Sigmoid colon (tissue), 6 donors: ENCODE measurements at regions not wholly inside any gene's neighbourhood (a gene's known extent, or its start where the extent isn't known, plus 50 kb on each side); places are given as distances from the start of the nearest gene placed in this dataset.

Source experiments
- DNase-seq: peaks from one replicate; pipeline ENCODE4 v3.0.0-alpha.2; 2019
- H3K27ac ChIP-seq, 4 donors: fragments of 200-600 bp; sonication (generic); one replicate each; pipeline ENCODE4 v1.5.1; 2016 to 2019; ENCODE audit warnings: mild to moderate bottlenecking in 1 of 4
- H3K27me3 ChIP-seq, 3 donors: fragments of 200-600 bp; sonication (generic); one replicate each; pipeline ENCODE4 v1.5.1; 2019; ENCODE audit warnings: mild to moderate bottlenecking in 1 of 3
- H3K36me3 ChIP-seq, 4 donors: fragments of 200-600 bp; sonication (generic); one replicate each; pipeline ENCODE4 v1.5.1; 2016 to 2019
- H3K4me1 ChIP-seq, 4 donors: fragments of 200-600 bp; sonication (generic); one replicate each; pipeline ENCODE4 v1.5.1; 2017 to 2019
- H3K4me3 ChIP-seq, 4 donors: fragments of 200-600 bp; sonication (generic); one replicate each; pipeline ENCODE4 v1.5.1; 2017 to 2019; ENCODE audit warnings: mild to moderate bottlenecking in 2 of 4, moderate library complexity in 1 of 4
- H3K9me3 ChIP-seq, 4 donors: fragments of 200-600 bp in 3 of 4; sonication (generic) in 3 of 4; one replicate each; pipeline versions ENCODE4 v1.5.1 to v1.6.1; 2013 to 2019
- CTCF ChIP-seq, 4 experiments: fragments of 450-650 bp in 3 of 4; fragments of 200-600 bp in 1 of 4; IDR thresholded peaks; one replicate each; pipeline ENCODE4 v1.5.1; 2016 to 2019; ENCODE audit warnings: antibody characterized with exemption in 4 of 4, mild to moderate bottlenecking in 3 of 4, moderate library complexity in 2 of 4
- EP300 ChIP-seq, 4 donors: sonication (generic); formaldehyde crosslinking; IDR thresholded peaks; one replicate each; pipeline ENCODE4 v1.6.1; 2017; ENCODE audit warnings: antibody characterized with exemption in 4 of 4
- POLR2A ChIP-seq, 2 donors: fragments of 450-650 bp; IDR thresholded peaks; one replicate each; pipeline ENCODE4 v1.6.1; 2016; ENCODE audit warnings: antibody characterized with exemption in 2 of 2, mild to moderate bottlenecking in 2 of 2, moderate library complexity in 2 of 2
- POLR2AphosphoS5 ChIP-seq, 4 donors: sonication (generic); formaldehyde crosslinking; IDR thresholded peaks; one replicate each; pipeline ENCODE4 v1.6.1; 2017; ENCODE audit warnings: antibody characterized with exemption in 4 of 4
- WGBS, 2 donors: extraction: QIAGEN DNeasy Blood & Tissue Kit; methylation state at CpG; one replicate each; pipeline ENCODE4 v1.1.7; 2013; 5-methylcytosine and 5-hydroxymethylcytosine counted together
- intact Hi-C: fragments of 100-400 bp; cut with DNase I; formaldehyde crosslinking; loops from one replicate; pipeline ENCODE4 v1.15.1; 2023
- donor health status: healthy with polysubstance abuse.
- donor health status: healthy.

DNA sequence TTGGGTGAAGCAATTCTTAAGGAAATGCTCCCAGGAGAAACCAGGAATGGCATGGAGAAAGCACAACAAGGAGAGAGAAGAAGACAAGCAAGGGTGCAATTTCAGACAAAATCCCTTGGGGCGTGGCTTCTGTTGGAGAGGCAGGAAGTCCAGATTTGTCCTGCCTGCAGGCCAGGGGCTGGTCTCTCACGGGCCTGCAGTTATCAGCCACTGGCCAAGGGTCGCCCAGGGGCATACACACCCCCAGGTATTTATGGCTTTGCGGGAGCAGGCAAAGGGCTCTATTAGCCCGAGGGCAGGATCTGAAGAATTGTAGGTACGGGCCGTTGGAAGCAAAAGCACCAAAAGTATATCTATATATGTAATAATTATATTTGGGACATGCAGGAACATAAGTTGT, 87.7 kb downstream of the IYD start:
- 36 to 67% methylated on average over 7 of the region's 7 CpGs for WGBS, 2 donors
- intact Hi-C loops: no loop called here

GRCh38 chr6:150456902-150457643, 88.3 kb downstream of the IYD start:
- Histone ChIP-seq H3K4me1 (no peaks in the 10 kb centered on the region), H3K36me3 (no peaks in the 10 kb centered on the region), H3K9me3 (no peaks in the 10 kb centered on the region), H3K4me3 (no peak overlapping the region), H3K27me3 (no peaks in the 10 kb centered on the region), H3K27ac (no peak overlapping the region)
- DNase-seq: no peak
- WGBS, 2 donors: 79 to 87% methylated on average over 7 of the region's 7 CpGs
- TF ChIP-seq POLR2AphosphoS5 (IDR thresholded peaks at IDR 0.05) (no peak), EP300 (IDR thresholded peaks at IDR 0.05) (no peak), POLR2A (IDR thresholded peaks at IDR 0.05) (no peak), CTCF (IDR thresholded peaks at IDR 0.05) (no peak)
- intact Hi-C loops: no loop called here

More for the DNA sequence above, 87.7 kb downstream of the IYD start:
- DNase-seq: no peak
- TF ChIP-seq EP300 (IDR thresholded peaks at IDR 0.05) (no peak), POLR2A (IDR thresholded peaks at IDR 0.05) (no peak), POLR2AphosphoS5 (IDR thresholded peaks at IDR 0.05) (no peak), CTCF (IDR thresholded peaks at IDR 0.05) (no peak)
- Histone ChIP-seq H3K4me1 (no peaks in the 10 kb centered on the region), H3K27ac (no peak overlapping the region), H3K4me3 (no peak overlapping the region), H3K9me3 (no peaks in the 10 kb centered on the region), H3K27me3 (no peaks in the 10 kb centered on the region), H3K36me3 (no peaks in the 10 kb centered on the region)

DNA sequence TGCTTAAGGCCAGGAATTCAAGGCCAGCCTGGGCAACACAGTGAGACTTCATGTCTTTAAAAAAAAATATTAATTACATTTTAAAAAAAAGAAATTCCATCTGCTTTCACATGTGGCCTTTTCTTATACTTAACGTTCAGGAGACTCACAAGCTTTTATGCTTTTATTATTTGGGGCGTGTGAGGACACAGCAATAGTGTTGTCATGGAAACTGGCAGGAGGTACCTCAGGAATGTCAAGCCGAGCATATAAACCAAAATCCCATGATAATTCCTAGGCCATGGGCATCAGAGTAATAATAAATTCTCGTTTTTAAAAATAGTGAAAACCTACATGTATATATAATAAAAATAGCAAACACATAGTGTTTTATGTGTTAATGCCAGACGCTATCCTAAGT, 89.8 kb downstream of the IYD start:
- WGBS, 2 donors: 18 to 61% methylated on average over 5 of the region's 5 CpGs
- no peak for TF ChIP-seq POLR2AphosphoS5 (IDR thresholded peaks at IDR 0.05)
- no peak for TF ChIP-seq CTCF (IDR thresholded peaks at IDR 0.05)
- TF ChIP-seq EP300 (IDR thresholded peaks at IDR 0.05): no peak
- TF ChIP-seq POLR2A (IDR thresholded peaks at IDR 0.05): no peak
- intact Hi-C loops: no loop called here
- DNase-seq: no peak
- no peaks in the 10 kb centered on the region for H3K9me3 ChIP-seq
- no peaks in the 10 kb centered on the region for H3K36me3 ChIP-seq
- no peak overlapping the region for H3K27ac ChIP-seq
- no peaks in the 10 kb centered on the region for H3K27me3 ChIP-seq
- no peaks in the 10 kb centered on the region for H3K4me1 ChIP-seq
- no peak overlapping the region for H3K4me3 ChIP-seq

GRCh38 chr6:150463852-150464251, 95.0 kb downstream of the IYD start:
- intact Hi-C loops: no loop called here
- DNase-seq: no peak
- Histone ChIP-seq H3K36me3 (no peaks in the 10 kb centered on the region), H3K4me3 (no peak overlapping the region), H3K4me1 (no peaks in the 10 kb centered on the region), H3K27me3 (no peaks in the 10 kb centered on the region), H3K9me3 (peaks cover 0 to 3% (median 0%) of the 10 kb centered on the region in 4 donors), H3K27ac (no peak overlapping the region)
- no peak for TF ChIP-seq POLR2A (IDR thresholded peaks at IDR 0.05)
- TF ChIP-seq EP300 (IDR thresholded peaks at IDR 0.05): no peak
- no peak for TF ChIP-seq CTCF (IDR thresholded peaks at IDR 0.05)
- no peak for TF ChIP-seq POLR2AphosphoS5 (IDR thresholded peaks at IDR 0.05)
- 95 to 96% methylated on average over 5 of the region's 5 CpGs for WGBS, 2 donors

DNA sequence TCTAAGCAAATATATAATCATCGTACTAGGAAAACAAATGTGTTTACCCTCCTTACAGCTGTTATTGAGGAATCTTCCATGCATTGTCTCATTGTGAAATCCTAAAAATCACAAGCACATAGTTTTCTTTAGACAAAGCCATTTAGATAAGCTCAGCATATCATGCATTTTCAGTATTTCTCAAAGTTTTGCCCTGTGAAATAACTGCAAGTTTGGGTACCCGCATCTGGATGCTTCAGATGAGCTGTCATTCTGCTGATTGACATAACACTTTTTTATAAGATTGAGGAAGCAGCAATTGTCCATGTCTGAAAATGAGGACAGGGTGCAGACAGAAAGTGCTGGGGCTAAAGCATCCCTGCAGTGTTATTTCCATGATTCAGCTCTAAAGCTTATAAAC, 96.2 kb downstream of the IYD start:
- peaks cover 0 to 3% (median 0%) of the 10 kb centered on the region in 4 donors for H3K9me3 ChIP-seq
- intact Hi-C loops: no loop called here
- no peaks in the 10 kb centered on the region for H3K27me3 ChIP-seq
- WGBS, 2 donors: 75 to 80% methylated on average over 2 of the region's 2 CpGs
- H3K4me1 ChIP-seq: no peaks in the 10 kb centered on the region
- no peaks in the 10 kb centered on the region for H3K36me3 ChIP-seq
- H3K4me3 ChIP-seq: no peak overlapping the region
- H3K27ac ChIP-seq: no peak overlapping the region
- no peak for DNase-seq
- TF ChIP-seq POLR2A (IDR thresholded peaks at IDR 0.05) (no peak), POLR2AphosphoS5 (IDR thresholded peaks at IDR 0.05) (no peak), EP300 (IDR thresholded peaks at IDR 0.05) (no peak), CTCF (IDR thresholded peaks at IDR 0.05) (no peak)
